ENCODE measurements at regions not wholly inside any gene's neighbourhood (a gene's known extent, or its start where the extent isn't known, plus 50 kb on each side); places are given as distances from the start of the nearest gene placed in this dataset.

GRCh38 chr13:104372095-104372655 lies 1306.0 kb upstream of the SLC10A2 start:
- no peaks in the 10 kb centered on the region for H3K4me1 ChIP-seq (ENCODE audit: insufficient read depth, low read length)
- H3K9me3 ChIP-seq (ENCODE audit: low read depth, low read length): no peaks in the 10 kb centered on the region
- no peak overlapping the region for H3K27ac ChIP-seq (ENCODE audit: low read depth, low read length)
- no peaks in the 10 kb centered on the region for H3K27me3 ChIP-seq (ENCODE audit: insufficient read depth, low read length)
- no peak overlapping the region for H3K4me3 ChIP-seq (ENCODE audit: insufficient read depth, low read length)
- H4K20me1 ChIP-seq (ENCODE audit: insufficient read depth, low read length): no peaks in the 10 kb centered on the region
- DNase-seq (ENCODE audit: insufficient read length, low spot score, missing footprints): no peak
- H2AFZ ChIP-seq (ENCODE audit: low read length): no peak overlapping the region
- H3K36me3 ChIP-seq (ENCODE audit: insufficient read depth, low read length): no peaks in the 10 kb centered on the region
- H3K79me2 ChIP-seq (ENCODE audit: insufficient read depth, low read length): no peaks in the 10 kb centered on the region
- no peak for TF ChIP-seq CTCF (IDR thresholded peaks at IDR 0.05; ENCODE audit: extremely low read depth, low read depth, low read length)
- H3K4me2 ChIP-seq (ENCODE audit: insufficient read depth, low read length): no peak overlapping the region

- Histone ChIP-seq H3K36me3 (ENCODE audit: insufficient read depth, low read length) (no peaks in the 10 kb centered on the region), H3K4me2 (ENCODE audit: insufficient read depth, low read length) (no peak overlapping the region), H3K9me3 (ENCODE audit: low read depth, low read length) (no peaks in the 10 kb centered on the region)
These were observed 1299.2 kb upstream of the SLC10A2 start for GRCh38 chr13:104365430-104365829.

GRCh38 chr13:104357672-104358354 lies 1291.6 kb upstream of the SLC10A2 start:
- no peak for TF ChIP-seq CTCF (IDR thresholded peaks at IDR 0.05; ENCODE audit: extremely low read depth, low read depth, low read length)
- Histone ChIP-seq H3K4me3 (ENCODE audit: insufficient read depth, low read length) (no peak overlapping the region), H3K4me2 (ENCODE audit: insufficient read depth, low read length) (no peak overlapping the region), H2AFZ (ENCODE audit: low read length) (no peak overlapping the region), H3K79me2 (ENCODE audit: insufficient read depth, low read length) (no peaks in the 10 kb centered on the region), H3K27me3 (ENCODE audit: insufficient read depth, low read length) (no peaks in the 10 kb centered on the region), H3K27ac (ENCODE audit: low read depth, low read length) (no peak overlapping the region), H3K36me3 (ENCODE audit: insufficient read depth, low read length) (no peaks in the 10 kb centered on the region), H3K4me1 (ENCODE audit: insufficient read depth, low read length) (no peaks in the 10 kb centered on the region), H3K9me3 (ENCODE audit: low read depth, low read length) (no peaks in the 10 kb centered on the region), H4K20me1 (ENCODE audit: insufficient read depth, low read length) (no peaks in the 10 kb centered on the region)
- DNase-seq (ENCODE audit: insufficient read length, low spot score, missing footprints): no peak

More at GRCh38 chr13:104365430-104365829, 1299.2 kb upstream of the SLC10A2 start:
- Histone ChIP-seq H3K27me3 (ENCODE audit: insufficient read depth, low read length) (no peaks in the 10 kb centered on the region), H4K20me1 (ENCODE audit: insufficient read depth, low read length) (no peaks in the 10 kb centered on the region), H3K79me2 (ENCODE audit: insufficient read depth, low read length) (no peaks in the 10 kb centered on the region), H3K4me3 (ENCODE audit: insufficient read depth, low read length) (no peak overlapping the region), H3K4me1 (ENCODE audit: insufficient read depth, low read length) (no peaks in the 10 kb centered on the region), H2AFZ (ENCODE audit: low read length) (no peak overlapping the region), H3K27ac (ENCODE audit: low read depth, low read length) (no peak overlapping the region)
- no peak for DNase-seq (ENCODE audit: insufficient read length, low spot score, missing footprints)
- TF ChIP-seq CTCF (IDR thresholded peaks at IDR 0.05; ENCODE audit: extremely low read depth, low read depth, low read length): no peak

- Histone ChIP-seq H3K27ac (ENCODE audit: low read depth, low read length) (no peak overlapping the region), H3K27me3 (ENCODE audit: insufficient read depth, low read length) (no peaks in the 10 kb centered on the region), H3K4me3 (ENCODE audit: insufficient read depth, low read length) (no peak overlapping the region), H3K9me3 (ENCODE audit: low read depth, low read length) (no peaks in the 10 kb centered on the region), H3K79me2 (ENCODE audit: insufficient read depth, low read length) (no peaks in the 10 kb centered on the region), H4K20me1 (ENCODE audit: insufficient read depth, low read length) (no peaks in the 10 kb centered on the region), H3K4me2 (ENCODE audit: insufficient read depth, low read length) (no peak overlapping the region), H3K4me1 (ENCODE audit: insufficient read depth, low read length) (no peaks in the 10 kb centered on the region), H2AFZ (ENCODE audit: low read length) (no peak overlapping the region), H3K36me3 (ENCODE audit: insufficient read depth, low read length) (no peaks in the 10 kb centered on the region)
- DNase-seq (ENCODE audit: insufficient read length, low spot score, missing footprints): no peak
- TF ChIP-seq CTCF (IDR thresholded peaks at IDR 0.05; ENCODE audit: extremely low read depth, low read depth, low read length): no peak
These were observed 1291.0 kb upstream of the SLC10A2 start for GRCh38 chr13:104357174-104357573.

Data from osteoblast (primary cell).